Heart right ventricle (tissue), 16 donors: ENCODE measurements at regions not wholly inside any gene's neighbourhood (a gene's known extent, or its start where the extent isn't known, plus 50 kb on each side); places are given as distances from the start of the nearest gene placed in this dataset.
"Not testable (repeated sequence)": the region's sequence is repeated elsewhere in the genome, so short reads cannot be mapped to it uniquely, and the experiment has no call there.

Experiments
- ATAC-seq, 8 donors: fragments of 200-7000 bp; cut with Tn5 transposase; one replicate each; pipeline ENCODE4 v1.9.1; 2020; ENCODE audit warnings: mild to moderate bottlenecking in 8 of 8, moderate library complexity in 8 of 8, moderate number of reproducible peaks in 1 of 8
- DNase-seq, 2 donors: peaks; one replicate each; pipeline ENCODE4 v3.0.0-alpha.2; 2020
- H3K27ac ChIP-seq, 10 donors: fragments of 200-600 bp; sonication (generic) in 2 of 10; one replicate each; pipeline versions ENCODE4 v1.5.0 to v1.8.0; 2020 to 2022; ENCODE audit warnings: mild to moderate bottlenecking in 3 of 10
- H3K27me3 ChIP-seq, 7 donors: fragments of 200-600 bp; one replicate each; pipeline ENCODE4 v1.8.0; 2021 to 2022; ENCODE audit warnings: mild to moderate bottlenecking in 2 of 7
- H3K36me3 ChIP-seq, 9 donors: fragments of 200-600 bp; sonication (generic) in 1 of 9; one replicate each; pipeline versions ENCODE4 v1.5.0 to v1.8.0; 2020 to 2022; ENCODE audit warnings: mild to moderate bottlenecking in 2 of 9
- H3K4me1 ChIP-seq, 9 donors: fragments of 200-600 bp; sonication (generic) in 1 of 9; one replicate each; pipeline versions ENCODE4 v1.5.0 to v1.8.0; 2020 to 2022; ENCODE audit warnings: mild to moderate bottlenecking in 4 of 9
- H3K4me3 ChIP-seq, 10 donors: fragments of 200-600 bp; sonication (generic) in 2 of 10; one replicate each; pipeline versions ENCODE4 v1.5.0 to v1.8.0; 2020 to 2022; ENCODE audit warnings: mild to moderate bottlenecking in 7 of 10, moderate library complexity in 2 of 10
- H3K9me3 ChIP-seq, 11 donors: fragments of 200-600 bp in 10 of 11; sonication (generic) in 2 of 11; one replicate each; pipeline versions ENCODE4 v1.5.0 to v1.8.0; 2013 to 2022; ENCODE audit warnings: mild to moderate bottlenecking in 2 of 11, control low read depth in 1 of 11, moderate library complexity in 1 of 11
- WGBS, 2 donors: extraction: QIAGEN DNeasy Blood & Tissue Kit; methylation state at CpG; one replicate each; pipeline ENCODE4 v1.1.7; 2013; ENCODE audit warnings: inconsistent platforms in 1 of 2; 5-methylcytosine and 5-hydroxymethylcytosine counted together
- intact Hi-C, 10 donors: fragments of 100-400 bp; cut with DNase I; formaldehyde crosslinking; loops; one replicate each; pipeline versions ENCODE4 v1.11.1 to v1.14.2; 2022
- TF ChIP-seq, protein P1 (sequence below), 9 donors: fragments of 200-600 bp; sonication (generic) in 2 of 9; IDR thresholded peaks; one replicate each; pipeline versions ENCODE4 v1.5.0 to v1.8.0; 2021 to 2022; ENCODE audit warnings: antibody characterized with exemption in 9 of 9, mild to moderate bottlenecking in 5 of 9, moderate library complexity in 1 of 9
- donor health status: Arrhythmogenic right ventricular cardiomyopathy.
- donor health status: ischemic (EF 13 %, LVEDD 7.1; RV severe dilation, severe dysfunction).
- donor health status: healthy with polysubstance abuse.
- donor health status: DM: no; HTN: yes; CAD: no.
- donor health status: DM: no; HTN: no; CAD: no.
- donor health status: ischemic (EF 25% LVEDD 6.9; RV normal size, moderate dysfunction).
- donor health status: ischemic (EF 25% LVEDD 5.7; RV mildly dilated, moderate dysfunction).
- donor health status: healthy.
- donor health status: DM: yes; HTN: yes; CAD: no.
- donor health status: Ischemic cardiomyopathy.
- donor health status: ischemic (EF 35%, LVEDD 5.7; RV mildly dilated, moderate dysfunction).
- donor health status: nonischemic (EF 11% LVEDD 7.7; RV severe dilation, severe dysfunction).
- donor health status: DM: yes; HTN: yes; CAD: no.
- donor health status: PGD.
- donor health status: ischemic (EF 29% LVEDD 5.4; RV normal size, mild dysfunction).
- donor health status: nonischemic (EF 23%, LVEDD 6.1; RV moderate dilation, normal function).

DNA sequence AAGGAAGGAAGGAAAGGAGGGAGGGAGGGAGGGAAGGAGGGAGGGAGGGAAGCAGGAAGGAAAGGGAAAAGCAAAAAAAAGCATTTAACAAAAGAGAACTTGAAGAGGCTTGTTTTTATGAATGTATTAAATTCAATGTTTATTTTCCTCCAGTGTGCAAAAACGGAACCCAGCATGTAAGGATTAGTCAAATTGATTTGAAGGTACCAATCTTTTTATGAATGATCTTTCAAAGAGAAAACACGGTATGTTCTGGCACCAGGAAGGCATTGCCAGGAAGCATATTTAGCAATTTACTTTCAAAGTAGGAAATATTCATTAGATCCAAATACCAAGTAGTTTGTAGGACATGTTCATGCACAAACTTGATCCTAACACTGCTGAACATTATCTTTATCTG, 453.6 kb downstream of the PDGFC start:
- 75 to 82% methylated on average over 2 of the region's 2 CpGs for WGBS, 2 donors
- Histone ChIP-seq H3K36me3 (no peaks in the 10 kb centered on the region), H3K27me3 (no peaks in the 10 kb centered on the region), H3K27ac (no peak overlapping the region), H3K4me1 (no peaks in the 10 kb centered on the region), H3K4me3 (no peak overlapping the region), H3K9me3 (no peaks in the 10 kb centered on the region)
- TF ChIP-seq, protein P1, sequence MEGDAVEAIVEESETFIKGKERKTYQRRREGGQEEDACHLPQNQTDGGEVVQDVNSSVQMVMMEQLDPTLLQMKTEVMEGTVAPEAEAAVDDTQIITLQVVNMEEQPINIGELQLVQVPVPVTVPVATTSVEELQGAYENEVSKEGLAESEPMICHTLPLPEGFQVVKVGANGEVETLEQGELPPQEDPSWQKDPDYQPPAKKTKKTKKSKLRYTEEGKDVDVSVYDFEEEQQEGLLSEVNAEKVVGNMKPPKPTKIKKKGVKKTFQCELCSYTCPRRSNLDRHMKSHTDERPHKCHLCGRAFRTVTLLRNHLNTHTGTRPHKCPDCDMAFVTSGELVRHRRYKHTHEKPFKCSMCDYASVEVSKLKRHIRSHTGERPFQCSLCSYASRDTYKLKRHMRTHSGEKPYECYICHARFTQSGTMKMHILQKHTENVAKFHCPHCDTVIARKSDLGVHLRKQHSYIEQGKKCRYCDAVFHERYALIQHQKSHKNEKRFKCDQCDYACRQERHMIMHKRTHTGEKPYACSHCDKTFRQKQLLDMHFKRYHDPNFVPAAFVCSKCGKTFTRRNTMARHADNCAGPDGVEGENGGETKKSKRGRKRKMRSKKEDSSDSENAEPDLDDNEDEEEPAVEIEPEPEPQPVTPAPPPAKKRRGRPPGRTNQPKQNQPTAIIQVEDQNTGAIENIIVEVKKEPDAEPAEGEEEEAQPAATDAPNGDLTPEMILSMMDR (IDR thresholded peaks at IDR 0.05) = no peak
- intact Hi-C loops = no loop called here
- ATAC-seq = no peak
- no peak for DNase-seq

DNA sequence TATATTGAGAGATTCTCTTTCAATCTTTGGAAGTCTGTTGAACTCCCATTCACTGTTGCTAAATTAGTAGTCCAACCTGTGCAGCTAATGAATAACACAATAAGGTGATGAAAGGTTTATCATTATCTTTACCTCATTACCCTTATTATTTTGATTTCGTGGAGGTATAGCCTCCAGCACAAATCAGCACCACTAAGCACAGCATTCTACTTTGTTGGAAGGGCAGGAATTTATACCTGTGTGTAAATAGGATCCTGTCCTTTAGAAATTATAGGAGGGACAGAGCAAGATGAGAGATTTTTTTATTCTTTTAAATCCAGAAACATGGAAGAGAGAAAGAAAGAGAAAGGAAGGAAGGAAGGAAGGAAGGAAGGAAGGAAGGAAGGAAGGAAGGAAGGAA, 454.1 kb downstream of the PDGFC start:
- Histone ChIP-seq H3K36me3 (no peaks in the 10 kb centered on the region), H3K27ac (no peak overlapping the region), H3K9me3 (no peaks in the 10 kb centered on the region), H3K27me3 (no peaks in the 10 kb centered on the region), H3K4me1 (no peaks in the 10 kb centered on the region), H3K4me3 (no peak overlapping the region)
- intact Hi-C loops = no loop called here
- TF ChIP-seq, protein P1 (IDR thresholded peaks at IDR 0.05) = no peak
- ATAC-seq (no peak), DNase-seq (no peak)
- 22 to 41% methylated on average over 1 of the region's 1 CpG for WGBS, 2 donors

DNA sequence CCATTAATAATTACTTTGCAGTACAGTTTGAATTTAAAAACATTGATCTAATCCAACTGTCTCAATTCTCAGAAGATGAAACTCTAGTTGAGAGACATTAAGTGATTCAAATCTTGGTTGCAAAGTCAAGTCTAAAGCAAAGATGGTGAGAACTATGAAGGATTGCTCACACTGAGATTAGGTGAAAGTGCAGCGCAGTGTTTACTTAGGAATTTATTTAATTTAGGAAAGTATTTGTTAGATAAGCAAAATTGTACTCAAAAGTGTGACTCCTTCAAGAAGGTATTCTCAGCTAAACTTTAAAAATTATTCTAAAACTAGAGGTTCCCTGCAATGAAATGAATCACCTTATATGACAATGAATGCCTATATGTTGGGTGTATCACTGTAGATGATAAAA, 454.9 kb downstream of the PDGFC start:
- ATAC-seq (no peak), DNase-seq (no peak)
- WGBS, 2 donors = 87 to 94% methylated on average over 1 of the region's 1 CpG
- Histone ChIP-seq H3K4me3 (no peak overlapping the region), H3K36me3 (no peaks in the 10 kb centered on the region), H3K27ac (no peak overlapping the region), H3K27me3 (no peaks in the 10 kb centered on the region), H3K9me3 (no peaks in the 10 kb centered on the region), H3K4me1 (no peaks in the 10 kb centered on the region)
- intact Hi-C loops = no loop called here
- TF ChIP-seq, protein P1 (IDR thresholded peaks at IDR 0.05) = no peak

DNA sequence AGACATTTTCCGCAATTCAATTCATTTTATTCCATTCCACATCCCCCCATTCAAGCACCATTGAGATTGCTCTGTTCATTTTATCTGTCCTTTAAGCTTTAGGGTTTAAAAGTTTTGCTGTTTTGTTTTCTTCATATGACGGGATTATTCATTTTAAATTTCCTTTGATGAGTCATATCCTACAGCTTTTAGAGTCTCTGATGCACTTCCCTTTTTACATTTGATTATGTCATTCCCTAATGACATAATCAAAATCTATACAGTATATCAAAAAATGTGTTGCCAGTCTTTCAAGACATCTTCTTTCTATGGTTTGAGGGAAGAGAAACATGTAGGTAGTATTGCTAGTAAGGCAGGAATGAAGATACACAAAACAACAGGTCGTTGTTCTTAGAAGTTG, 456.3 kb downstream of the PDGFC start:
- TF ChIP-seq, protein P1 (IDR thresholded peaks at IDR 0.05) = no peak
- DNase-seq (no peak), ATAC-seq (no peak)
- H3K27me3 ChIP-seq = no peaks in the 10 kb centered on the region
- H3K9me3 ChIP-seq = peaks cover 0 to 4% (median 0%) of the 10 kb centered on the region in 11 donors
- no peak overlapping the region for H3K27ac ChIP-seq
- H3K36me3 ChIP-seq = no peaks in the 10 kb centered on the region
- intact Hi-C loops = no loop called here
- H3K4me1 ChIP-seq = no peaks in the 10 kb centered on the region
- 64 to 83% methylated on average over 3 of the region's 3 CpGs for WGBS, 2 donors
- H3K4me3 ChIP-seq = no peak overlapping the region

DNA sequence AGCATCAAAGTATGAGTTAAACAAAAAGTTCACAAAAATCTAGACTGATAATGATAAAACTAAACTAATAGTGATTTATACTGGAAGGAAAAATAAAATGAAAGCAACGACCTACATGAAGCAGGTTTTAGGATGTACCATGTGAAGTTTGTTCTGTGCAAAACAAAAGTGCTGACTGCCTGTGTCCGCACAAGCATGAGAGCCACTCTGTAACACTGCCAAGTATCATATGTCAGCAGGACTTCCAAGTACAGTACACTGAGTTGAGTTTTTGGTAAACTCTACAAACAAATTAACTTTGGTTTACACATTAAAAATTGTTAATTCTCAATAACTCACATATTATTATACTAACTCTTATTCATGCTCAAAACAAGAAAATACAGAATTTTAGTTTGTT, 459.0 kb downstream of the PDGFC start:
- TF ChIP-seq, protein P1 (IDR thresholded peaks at IDR 0.05) = no peak
- Histone ChIP-seq H3K4me1 (no peaks in the 10 kb centered on the region), H3K27me3 (no peaks in the 10 kb centered on the region), H3K9me3 (peaks cover 0 to 4% (median 0%) of the 10 kb centered on the region in 11 donors), H3K36me3 (no peaks in the 10 kb centered on the region), H3K4me3 (no peak overlapping the region), H3K27ac (no peak overlapping the region)
- DNase-seq = no peak
- no peak for ATAC-seq
- intact Hi-C loops = no loop called here
- 38 to 39% methylated on average over 2 of the region's 2 CpGs for WGBS, 2 donors

DNA sequence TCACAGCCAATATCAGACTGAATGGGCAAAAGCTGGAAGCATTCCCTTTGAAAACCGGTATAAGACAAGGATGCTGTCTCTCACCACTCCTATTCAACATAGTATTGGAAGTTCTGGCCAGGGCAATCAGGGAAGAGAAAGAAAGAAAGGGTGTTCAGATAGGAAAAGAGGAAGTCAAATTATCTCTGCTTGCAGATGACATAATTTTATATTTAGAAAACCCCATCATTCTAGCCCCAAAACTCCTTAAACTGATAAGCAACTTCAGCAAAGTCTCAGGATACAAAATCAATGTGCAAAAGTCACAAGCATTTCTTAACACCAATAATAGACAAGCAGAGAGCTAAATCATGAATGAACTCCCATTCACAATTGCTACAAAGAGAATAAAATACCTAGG, 461.7 kb downstream of the PDGFC start:
- DNase-seq, H3K4me3 ChIP-seq, H3K4me1 ChIP-seq, H3K27ac ChIP-seq, H3K9me3 ChIP-seq, H3K36me3 ChIP-seq, H3K27me3 ChIP-seq, intact Hi-C loops, ATAC-seq: not testable (repeated sequence)
- 80 to 83% methylated on average over 1 of the region's 1 CpG for WGBS, 2 donors
